Gastroesophageal sphincter (tissue), 4 donors: ENCODE measurements at regions not wholly inside any gene's neighbourhood (a gene's known extent, or its start where the extent isn't known, plus 50 kb on each side); places are given as distances from the start of the nearest gene placed in this dataset.
"Not testable (repeated sequence)": the region's sequence is repeated elsewhere in the genome, so short reads cannot be mapped to it uniquely, and the experiment has no call there.

Experiments used
- ATAC-seq: fragments of 150-250 bp; one replicate; pipeline ENCODE4 v1.9.1; 2016; ENCODE audit warnings: mild to moderate bottlenecking, moderate library complexity
- H3K27ac ChIP-seq, 4 donors: fragments of 200-600 bp; sonication (generic) in 3 of 4; 1 replicate in 3 of 4; 2 replicates in 1 of 4; pipeline ENCODE4 v1.5.1; 2016 to 2019
- H3K27me3 ChIP-seq: fragments of 200-600 bp; sonication (generic); one replicate; pipeline ENCODE4 v1.5.1; 2019
- H3K36me3 ChIP-seq, 2 donors: fragments of 200-600 bp; sonication (generic); one replicate each; pipeline ENCODE4 v1.5.1; 2019; ENCODE audit warnings: control low read depth in 1 of 2
- H3K4me1 ChIP-seq, 3 donors: fragments of 200-600 bp; sonication (generic); 1 replicate in 2 of 3; 2 replicates in 1 of 3; pipeline ENCODE4 v1.5.1; 2016 to 2019; ENCODE audit warnings: control low read depth in 2 of 3
- H3K4me3 ChIP-seq, 2 donors: fragments of 200-600 bp; sonication (generic); one replicate each; pipeline ENCODE4 v1.5.1; 2019; ENCODE audit warnings: mild to moderate bottlenecking in 1 of 2, moderate library complexity in 1 of 2
- H3K9me3 ChIP-seq, 3 donors: fragments of 200-600 bp; sonication (generic); one replicate each; pipeline ENCODE4 v1.5.1; 2017 to 2019; ENCODE audit warnings: control low read depth in 2 of 3
- CTCF ChIP-seq, 4 experiments: fragments of 200-600 bp in 2 of 4; fragments of 450-650 bp in 2 of 4; sonication (generic) in 1 of 4; IDR thresholded peaks; one replicate each; pipeline ENCODE4 v1.5.1; 2017 to 2019; ENCODE audit warnings: antibody characterized with exemption in 4 of 4, mild to moderate bottlenecking in 2 of 4, moderate library complexity in 2 of 4
- EP300 ChIP-seq: sonication (generic); formaldehyde crosslinking; IDR thresholded peaks from one replicate; pipeline ENCODE4 v1.6.1; 2017; ENCODE audit warnings: antibody characterized with exemption, mild to moderate bottlenecking
- POLR2A ChIP-seq, 2 donors: fragments of 450-650 bp; IDR thresholded peaks; one replicate each; pipeline ENCODE4 v1.6.1; 2017; ENCODE audit warnings: antibody characterized with exemption in 2 of 2, mild to moderate bottlenecking in 2 of 2, moderate library complexity in 1 of 2
- POLR2AphosphoS5 ChIP-seq: sonication (generic); formaldehyde crosslinking; IDR thresholded peaks from one replicate; pipeline ENCODE4 v1.6.1; 2017; ENCODE audit warnings: antibody characterized with exemption
- WGBS, 2 donors: methylation state at CpG; one replicate each; pipeline ENCODE4 v1.1.5; 2018; ENCODE audit warnings: low coverage in 1 of 2; 5-methylcytosine and 5-hydroxymethylcytosine counted together

GRCh38 chr4:33825685-33826084 is 2418.6 kb downstream of the ARAP2 start:
- TF ChIP-seq EP300 (no peak), CTCF (IDR thresholded peaks at IDR 0.05) (no peak), POLR2AphosphoS5 (no peak), POLR2A (IDR thresholded peaks at IDR 0.05) (no peak)
- no peaks in the 10 kb centered on the region for H3K27me3 ChIP-seq
- no peak for ATAC-seq

GRCh38 chr4:33829356-33829755 is 2415.0 kb downstream of the ARAP2 start:
- ATAC-seq: not testable (repeated sequence)

More at GRCh38 chr4:33825685-33826084, 2418.6 kb downstream of the ARAP2 start:
- no peaks in the 10 kb centered on the region for H3K9me3 ChIP-seq
- H3K4me1 ChIP-seq: no peaks in the 10 kb centered on the region
- H3K4me3 ChIP-seq: no peak overlapping the region
- no peak overlapping the region for H3K27ac ChIP-seq
- H3K36me3 ChIP-seq: no peaks in the 10 kb centered on the region

GRCh38 chr4:33831442-33832066 is 2412.8 kb downstream of the ARAP2 start:
- no peak for TF ChIP-seq POLR2AphosphoS5
- no peak for TF ChIP-seq POLR2A (IDR thresholded peaks at IDR 0.05)
- no peak for TF ChIP-seq CTCF (IDR thresholded peaks at IDR 0.05)
- TF ChIP-seq EP300: no peak
- H3K4me3 ChIP-seq: no peak overlapping the region
- H3K4me1 ChIP-seq: no peaks in the 10 kb centered on the region
- WGBS, 2 donors: 29% methylated on average over 2 to 3 of the region's 3 CpGs
- no peaks in the 10 kb centered on the region for H3K27me3 ChIP-seq
- no peaks in the 10 kb centered on the region for H3K9me3 ChIP-seq
- ATAC-seq: no peak
- no peak overlapping the region for H3K27ac ChIP-seq
- H3K36me3 ChIP-seq: no peaks in the 10 kb centered on the region

More at GRCh38 chr4:33829356-33829755, 2415.0 kb downstream of the ARAP2 start:
- not testable (repeated sequence) for H3K9me3 ChIP-seq, H3K4me1 ChIP-seq, H3K36me3 ChIP-seq, H3K27ac ChIP-seq, H3K27me3 ChIP-seq, H3K4me3 ChIP-seq
- 80% methylated on average over 1 of the region's 1 CpG; no CpG with 5 or more reads in 1 of the 2 donors for WGBS, 2 donors

GRCh38 chr4:33835764-33836163 is 2408.6 kb downstream of the ARAP2 start:
- H3K9me3 ChIP-seq, ATAC-seq, H3K4me1 ChIP-seq, H3K27ac ChIP-seq, H3K4me3 ChIP-seq, H3K27me3 ChIP-seq, H3K36me3 ChIP-seq: not testable (repeated sequence)
- WGBS, 2 donors: 84 to 100% methylated on average over 3 of the region's 3 CpGs

GRCh38 chr4:33837043-33837838 is 2407.1 kb downstream of the ARAP2 start:
- Histone ChIP-seq H3K27me3 (no peaks in the 10 kb centered on the region), H3K9me3 (no peaks in the 10 kb centered on the region), H3K27ac (no peak overlapping the region), H3K4me1 (no peaks in the 10 kb centered on the region), H3K36me3 (no peaks in the 10 kb centered on the region), H3K4me3 (no peak overlapping the region)
- WGBS, 2 donors: 69 to 80% methylated on average over 3 to 4 of the region's 5 CpGs
- no peak for ATAC-seq
- TF ChIP-seq POLR2A (IDR thresholded peaks at IDR 0.05) (no peak), CTCF (IDR thresholded peaks at IDR 0.05) (no peak), EP300 (no peak), POLR2AphosphoS5 (no peak)

- Histone ChIP-seq H3K36me3 (no peaks in the 10 kb centered on the region), H3K4me1 (no peaks in the 10 kb centered on the region), H3K27ac (no peak overlapping the region), H3K4me3 (no peak overlapping the region), H3K27me3 (no peaks in the 10 kb centered on the region), H3K9me3 (no peaks in the 10 kb centered on the region)
- ATAC-seq: no peak
- WGBS, 2 donors: 20 to 26% methylated on average over 1 of the region's 1 CpG
- TF ChIP-seq POLR2A (IDR thresholded peaks at IDR 0.05) (no peak), EP300 (no peak), CTCF (IDR thresholded peaks at IDR 0.05) (no peak), POLR2AphosphoS5 (no peak)
Measured at GRCh38 chr4:33841120-33841519, 2403.2 kb downstream of the ARAP2 start.
